Keratinocyte (primary cell): ENCODE measurements at regions not wholly inside any gene's neighbourhood (a gene's known extent, or its start where the extent isn't known, plus 50 kb on each side); places are given as distances from the start of the nearest gene placed in this dataset.

ENCODE experiments used
- DNase-seq: peaks from one replicate; pipeline ENCODE4 v3.0.0-alpha.2; 2011; ENCODE audit warnings: low read depth, missing footprints, low spot score
- FAIRE-seq: peaks from 2 replicates; lab custom pipeline; 2011; peaks lifted over from hg19 to GRCh38; lab: Jason Lieb, UNC
- H2AFZ ChIP-seq: 2 replicates; pipeline ENCODE4 v1.6.0; 2012; ENCODE audit warnings: low read length, control low read depth, inconsistent platforms; ENCODE audit not compliant: control insufficient read depth
- H3K27ac ChIP-seq: 2 replicates; pipeline ENCODE4 v1.5.1; 2011; ENCODE audit warnings: low read length; ENCODE audit not compliant: control insufficient read depth, insufficient read depth
- H3K27me3 ChIP-seq: 3 replicates; pipeline ENCODE4 v1.6.0; 2011; ENCODE audit warnings: low read length; ENCODE audit not compliant: control insufficient read depth, insufficient read depth; ENCODE audit errors: extremely low read depth
- H3K36me3 ChIP-seq, 2 experiments: 2 replicates in 1 of 2; 3 replicates in 1 of 2; pipeline ENCODE4 v1.5.1; 2011; ENCODE audit warnings: low read length in 2 of 2, mild to moderate bottlenecking in 1 of 2; ENCODE audit not compliant: control insufficient read depth in 2 of 2, insufficient read depth in 2 of 2; ENCODE audit errors: extremely low read depth in 1 of 2
- H3K4me1 ChIP-seq: 3 replicates; pipeline ENCODE4 v1.5.1; 2011; ENCODE audit warnings: low read length; ENCODE audit not compliant: control insufficient read depth, insufficient read depth; ENCODE audit errors: extremely low read depth
- H3K4me2 ChIP-seq: 3 replicates; pipeline ENCODE4 v1.6.0; 2011; ENCODE audit warnings: low read depth, low read length; ENCODE audit not compliant: control insufficient read depth, insufficient read depth; ENCODE audit errors: extremely low read depth
- H3K4me3 ChIP-seq, 3 experiments: fragments of 200-600 bp in 1 of 3; sonication (generic) in 1 of 3; 2 replicates in 2 of 3; 3 replicates in 1 of 3; pipeline ENCODE4 v1.5.1; 2011 to 2016; ENCODE audit warnings: low read length in 3 of 3, mild to moderate bottlenecking in 3 of 3, control low read depth in 2 of 3, inconsistent platforms in 1 of 3, low read depth in 1 of 3, mixed read lengths in 1 of 3, mixed run types in 1 of 3, moderate library complexity in 1 of 3; ENCODE audit not compliant: control insufficient read depth in 2 of 3, insufficient read depth in 2 of 3; ENCODE audit errors: extremely low read depth in 1 of 3
- H3K79me2 ChIP-seq: 2 replicates; pipeline ENCODE4 v1.6.0; 2012; ENCODE audit warnings: low read length; ENCODE audit not compliant: control insufficient read depth, insufficient read depth
- H3K9ac ChIP-seq: 3 replicates; pipeline ENCODE4 v1.6.0; 2011; ENCODE audit warnings: low read length; ENCODE audit not compliant: control insufficient read depth, insufficient read depth; ENCODE audit errors: extremely low read depth
- H3K9me1 ChIP-seq: 3 replicates; pipeline ENCODE4 v1.6.0; 2011; ENCODE audit warnings: low read length; ENCODE audit not compliant: control insufficient read depth, insufficient read depth; ENCODE audit errors: extremely low read depth
- H3K9me3 ChIP-seq: 2 replicates; pipeline ENCODE4 v1.5.1; 2012; ENCODE audit warnings: low read depth, low read length; ENCODE audit not compliant: control insufficient read depth
- H4K20me1 ChIP-seq: 3 replicates; pipeline ENCODE4 v1.6.0; 2011; ENCODE audit warnings: low read length; ENCODE audit not compliant: control insufficient read depth, insufficient read depth; ENCODE audit errors: extremely low read depth
- EZH2 ChIP-seq: IDR thresholded peaks from one replicate; pipeline ENCODE4 v1.6.1; 2012; ENCODE audit warnings: inconsistent platforms, mild to moderate bottlenecking, low read length, moderate library complexity
- dilution Hi-C: fragments of 300-500 bp; cut with MboI; formaldehyde crosslinking; loops from one replicate; pipeline ENCODE4 v1.7.0; 2020; ENCODE audit warnings: low sequenced_read_pairs; ENCODE audit not compliant: extremely low pct_ligation_motif_present
- TF ChIP-seq, protein P1 (sequence below), 3 experiments: IDR thresholded peaks in 1 of 3; conservative IDR thresholded peaks in 1 of 3; optimal IDR thresholded peaks in 1 of 3; 2 replicates in 2 of 3; 3 replicates in 1 of 3; pipeline versions ENCODE3 to v1.5.1; 2011; ENCODE audit warnings: low read length in 3 of 3, mild to moderate bottlenecking in 3 of 3, moderate library complexity in 2 of 3, control low read depth in 1 of 3, inconsistent platforms in 1 of 3; ENCODE audit not compliant: insufficient read depth in 2 of 3; ENCODE audit errors: extremely low read depth in 1 of 3

DNA sequence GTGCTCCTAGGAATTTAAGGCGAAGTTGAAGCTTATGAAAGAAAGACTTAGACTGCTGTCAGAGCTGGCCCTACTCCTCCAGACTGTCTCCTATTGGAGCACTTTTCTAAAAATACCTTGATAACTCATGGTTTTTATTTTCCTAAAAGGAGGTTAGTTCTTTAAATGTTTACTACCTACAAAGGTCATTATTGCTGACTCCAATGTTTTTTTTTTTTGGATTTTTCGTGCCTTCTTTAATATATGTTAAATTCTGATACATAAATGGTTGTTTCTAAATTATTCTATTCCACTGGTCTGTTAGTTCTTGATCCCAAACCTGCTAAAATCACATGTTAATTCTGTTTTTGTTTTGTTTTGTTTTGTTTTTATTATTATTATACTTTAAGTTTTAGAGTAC is 227.6 kb upstream of the FTMT start:
- H3K9me1 ChIP-seq = no peaks in the 10 kb centered on the region
- H3K27me3 ChIP-seq = no peaks in the 10 kb centered on the region
- no peaks in the 10 kb centered on the region for H3K9me3 ChIP-seq
- H3K36me3 ChIP-seq = no peaks in the 10 kb centered on the region
- H4K20me1 ChIP-seq = no peaks in the 10 kb centered on the region
- H3K9ac ChIP-seq = no peak overlapping the region
- no peaks in the 10 kb centered on the region for H3K79me2 ChIP-seq
- H3K4me1 ChIP-seq = no peaks in the 10 kb centered on the region
- dilution Hi-C loops = no loop called here
- DNase-seq = no peak
- H2AFZ ChIP-seq = no peak overlapping the region
- no peak for FAIRE-seq
- no peak overlapping the region for H3K4me2 ChIP-seq
- H3K4me3 ChIP-seq = no peak overlapping the region
- TF ChIP-seq EZH2 = no peak
- TF ChIP-seq, protein P1, sequence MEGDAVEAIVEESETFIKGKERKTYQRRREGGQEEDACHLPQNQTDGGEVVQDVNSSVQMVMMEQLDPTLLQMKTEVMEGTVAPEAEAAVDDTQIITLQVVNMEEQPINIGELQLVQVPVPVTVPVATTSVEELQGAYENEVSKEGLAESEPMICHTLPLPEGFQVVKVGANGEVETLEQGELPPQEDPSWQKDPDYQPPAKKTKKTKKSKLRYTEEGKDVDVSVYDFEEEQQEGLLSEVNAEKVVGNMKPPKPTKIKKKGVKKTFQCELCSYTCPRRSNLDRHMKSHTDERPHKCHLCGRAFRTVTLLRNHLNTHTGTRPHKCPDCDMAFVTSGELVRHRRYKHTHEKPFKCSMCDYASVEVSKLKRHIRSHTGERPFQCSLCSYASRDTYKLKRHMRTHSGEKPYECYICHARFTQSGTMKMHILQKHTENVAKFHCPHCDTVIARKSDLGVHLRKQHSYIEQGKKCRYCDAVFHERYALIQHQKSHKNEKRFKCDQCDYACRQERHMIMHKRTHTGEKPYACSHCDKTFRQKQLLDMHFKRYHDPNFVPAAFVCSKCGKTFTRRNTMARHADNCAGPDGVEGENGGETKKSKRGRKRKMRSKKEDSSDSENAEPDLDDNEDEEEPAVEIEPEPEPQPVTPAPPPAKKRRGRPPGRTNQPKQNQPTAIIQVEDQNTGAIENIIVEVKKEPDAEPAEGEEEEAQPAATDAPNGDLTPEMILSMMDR (optimal IDR thresholded peaks at IDR 0.05 in 1 of 3, IDR thresholded peaks at IDR 0.05 in 1 of 3, conservative IDR thresholded peaks at IDR 0.05 in 1 of 3; ENCODE audit: extremely low read depth in 1 of 3, insufficient read depth in 2 of 3, low read length in 3 of 3) = no peak
- no peak overlapping the region for H3K27ac ChIP-seq

DNA sequence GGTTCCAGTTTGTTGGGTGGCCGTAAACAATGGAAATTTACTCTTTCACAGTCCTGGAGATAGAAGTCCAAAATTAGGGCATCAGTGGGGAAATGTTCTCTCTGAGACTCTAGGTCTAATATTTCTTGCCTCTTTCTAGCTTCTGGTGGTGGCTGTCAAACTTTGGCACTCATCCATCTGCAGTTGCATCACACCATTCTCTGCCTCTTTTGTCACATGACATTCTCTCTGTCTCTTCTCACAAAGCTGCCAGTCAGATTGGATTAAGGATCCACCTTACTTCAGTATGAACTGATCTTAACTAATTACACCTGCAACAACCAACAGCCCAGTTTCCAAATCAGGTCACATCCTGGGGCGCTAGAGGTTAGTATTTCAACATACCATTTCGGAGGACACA is 222.9 kb upstream of the FTMT start:
- FAIRE-seq = no peak

DNA sequence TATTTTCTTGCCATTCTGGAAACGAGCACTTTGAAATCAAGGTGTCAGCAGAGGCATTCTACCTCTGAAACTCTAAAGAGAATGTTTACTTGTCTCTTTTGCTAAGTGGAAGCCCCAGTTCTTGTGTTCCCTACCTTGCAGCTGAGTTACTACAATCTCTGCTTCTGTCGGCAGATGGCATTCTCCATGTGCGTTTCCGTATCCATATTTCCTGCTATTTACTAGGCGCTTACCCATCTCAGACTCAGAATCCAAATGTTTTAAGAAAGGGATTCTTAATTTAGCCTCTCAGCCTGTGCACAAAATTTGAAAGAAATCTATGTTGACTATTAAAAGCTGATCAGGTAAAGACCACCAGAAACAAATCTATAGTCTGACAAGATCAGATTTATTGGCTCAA is 221.3 kb upstream of the FTMT start:
- Histone ChIP-seq H2AFZ (no peak overlapping the region), H3K4me1 (no peaks in the 10 kb centered on the region), H3K4me3 (no peak overlapping the region), H3K9me3 (no peaks in the 10 kb centered on the region), H3K9ac (no peak overlapping the region), H3K27me3 (no peaks in the 10 kb centered on the region), H3K79me2 (no peaks in the 10 kb centered on the region), H4K20me1 (no peaks in the 10 kb centered on the region), H3K9me1 (no peaks in the 10 kb centered on the region), H3K27ac (no peak overlapping the region), H3K4me2 (no peak overlapping the region), H3K36me3 (no peaks in the 10 kb centered on the region)
- TF ChIP-seq, protein P1 (optimal IDR thresholded peaks at IDR 0.05 in 1 of 3, IDR thresholded peaks at IDR 0.05 in 1 of 3, conservative IDR thresholded peaks at IDR 0.05 in 1 of 3; ENCODE audit: extremely low read depth in 1 of 3, insufficient read depth in 2 of 3, low read length in 3 of 3) = peak in 2 of 3 experiments; percentile 30 to 45
- no peak for TF ChIP-seq EZH2
- DNase-seq = no peak
- dilution Hi-C loops = no loop called here
- no peak for FAIRE-seq

More for the DNA sequence above, 222.9 kb upstream of the FTMT start:
- DNase-seq = no peak
- Histone ChIP-seq H3K36me3 (no peaks in the 10 kb centered on the region), H3K27me3 (no peaks in the 10 kb centered on the region), H3K27ac (no peak overlapping the region), H3K9me3 (no peaks in the 10 kb centered on the region), H3K4me2 (no peak overlapping the region), H3K4me3 (no peak overlapping the region), H3K9ac (no peak overlapping the region), H3K9me1 (no peaks in the 10 kb centered on the region), H3K79me2 (no peaks in the 10 kb centered on the region), H2AFZ (no peak overlapping the region), H4K20me1 (no peaks in the 10 kb centered on the region), H3K4me1 (no peaks in the 10 kb centered on the region)
- no peak for TF ChIP-seq EZH2
- dilution Hi-C loops = no loop called here
